ENCODE measurements at regions not wholly inside any gene's neighbourhood (a gene's known extent, or its start where the extent isn't known, plus 50 kb on each side); places are given as distances from the start of the nearest gene placed in this dataset.

DNA sequence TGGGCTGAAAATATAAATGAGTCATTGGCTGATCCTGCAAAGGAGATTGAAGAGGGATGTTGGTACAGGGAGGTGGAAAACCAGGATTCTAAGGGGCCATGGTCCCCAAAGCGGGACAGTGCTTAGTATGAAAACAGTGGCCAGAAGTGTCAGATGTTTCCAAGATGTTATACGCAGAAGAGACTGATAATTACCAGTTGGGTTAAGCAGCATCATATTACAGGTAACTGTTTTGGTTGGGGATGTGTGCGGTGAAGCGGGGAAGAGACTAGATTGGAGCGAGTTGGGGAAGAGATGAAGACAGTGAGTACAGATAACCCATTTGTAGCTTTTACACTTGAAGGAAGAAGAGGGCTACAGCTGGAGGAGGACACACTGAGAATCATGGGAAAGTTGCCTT is 80.8 kb downstream of the PLEKHG1 start:
- H3K36me3 ChIP-seq = no peaks in the 10 kb centered on the region
- WGBS, 2 donors = 95 to 98% methylated on average over 5 of the region's 5 CpGs
- DNase-seq (no peak), ATAC-seq (ENCODE audit: low FRiP score in 2 of 2) (no peak)
- H3K9me3 ChIP-seq = no peaks in the 10 kb centered on the region
- H3K27me3 ChIP-seq = no peaks in the 10 kb centered on the region
- H3K4me3 ChIP-seq = no peak overlapping the region
- no peak for TF ChIP-seq EP300 (IDR thresholded peaks at IDR 0.05)
- H3K27ac ChIP-seq = no peak overlapping the region
- peaks cover 3 to 17% (median 9%) of the 10 kb centered on the region in 4 donors for H3K4me1 ChIP-seq

GRCh38 chr6:150681578-150682395 is 82.1 kb downstream of the PLEKHG1 start:
- H3K9me3 ChIP-seq = no peaks in the 10 kb centered on the region
- peaks cover 3 to 24% (median 10%) of the 10 kb centered on the region in 4 donors for H3K4me1 ChIP-seq
- peak overlapping the region in 3 of 4 donors; percentile 62 to 80 (median 65) for H3K27ac ChIP-seq
- no peak overlapping the region for H3K4me3 ChIP-seq
- no peaks in the 10 kb centered on the region for H3K27me3 ChIP-seq
- TF ChIP-seq POLR2A (IDR thresholded peaks at IDR 0.05) (no peak), EP300 (IDR thresholded peaks at IDR 0.05) (no peak), CTCF (IDR thresholded peaks at IDR 0.05) (no peak), POLR2AphosphoS5 (IDR thresholded peaks at IDR 0.05) (no peak)
- no peak for DNase-seq
- no peaks in the 10 kb centered on the region for H3K36me3 ChIP-seq
- ATAC-seq (ENCODE audit: low FRiP score in 2 of 2) = no peak
- WGBS, 2 donors = 82 to 88% methylated on average over 10 to 11 of the region's 11 CpGs

DNA sequence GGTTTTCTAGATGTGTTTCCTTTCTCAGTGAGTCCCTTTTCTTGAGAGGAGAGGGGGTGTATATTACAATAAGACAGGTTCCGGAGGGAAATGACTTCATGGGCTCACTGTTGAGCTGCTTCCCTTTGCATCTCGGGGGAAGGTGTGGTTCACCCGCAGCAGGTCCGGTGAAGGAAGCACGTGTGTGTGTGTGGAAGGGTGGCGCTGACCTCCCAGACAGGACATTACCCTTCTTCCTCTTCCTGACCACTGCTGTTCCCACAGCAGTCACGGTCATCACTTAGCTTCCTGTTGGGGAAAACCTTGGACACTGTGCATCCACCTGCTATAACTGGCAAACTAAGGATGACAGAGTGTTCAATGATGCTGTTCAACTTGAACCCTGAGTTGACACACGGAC is 83.6 kb downstream of the PLEKHG1 start:
- Histone ChIP-seq H3K4me3 (peak overlapping the region in 3 of 4 donors; percentile 28 to 41 (median 36)), H3K36me3 (no peaks in the 10 kb centered on the region), H3K4me1 (peaks cover 3 to 32% (median 18%) of the 10 kb centered on the region in 4 donors), H3K27me3 (no peaks in the 10 kb centered on the region), H3K9me3 (no peaks in the 10 kb centered on the region), H3K27ac (peak overlapping the region; percentile 79 to 91 (median 84))
- TF ChIP-seq CTCF (IDR thresholded peaks at IDR 0.05) = no peak
- peak; percentile 91 to 98 for TF ChIP-seq POLR2AphosphoS5 (IDR thresholded peaks at IDR 0.05)
- TF ChIP-seq POLR2A (IDR thresholded peaks at IDR 0.05) = peak in 1 of 4 donors; percentile 34
- peak; percentile 82 to 98 (median 98) for TF ChIP-seq EP300 (IDR thresholded peaks at IDR 0.05)
- DNase-seq (peak in 1 of 2 donors; percentile 66), ATAC-seq (ENCODE audit: low FRiP score in 2 of 2) (peak in 1 of 2 donors; percentile 81)
- 50 to 53% methylated on average over 7 to 8 of the region's 8 CpGs for WGBS, 2 donors

GRCh38 chr6:150684161-150684560 is 84.5 kb downstream of the PLEKHG1 start:
- Histone ChIP-seq H3K9me3 (no peaks in the 10 kb centered on the region), H3K27me3 (no peaks in the 10 kb centered on the region), H3K27ac (peak overlapping the region; percentile 79 to 91 (median 84)), H3K4me3 (peak overlapping the region; percentile 10 to 41 (median 32)), H3K4me1 (peaks cover 3 to 32% (median 19%) of the 10 kb centered on the region in 4 donors), H3K36me3 (no peaks in the 10 kb centered on the region)
- TF ChIP-seq POLR2A (IDR thresholded peaks at IDR 0.05) = no peak
- no peak for TF ChIP-seq EP300 (IDR thresholded peaks at IDR 0.05)
- no peak for TF ChIP-seq CTCF (IDR thresholded peaks at IDR 0.05)
- no peak for TF ChIP-seq POLR2AphosphoS5 (IDR thresholded peaks at IDR 0.05)
- ATAC-seq (ENCODE audit: low FRiP score in 2 of 2) (no peak), DNase-seq (no peak)
- 83% methylated on average over 9 of the region's 9 CpGs for WGBS, 2 donors

DNA sequence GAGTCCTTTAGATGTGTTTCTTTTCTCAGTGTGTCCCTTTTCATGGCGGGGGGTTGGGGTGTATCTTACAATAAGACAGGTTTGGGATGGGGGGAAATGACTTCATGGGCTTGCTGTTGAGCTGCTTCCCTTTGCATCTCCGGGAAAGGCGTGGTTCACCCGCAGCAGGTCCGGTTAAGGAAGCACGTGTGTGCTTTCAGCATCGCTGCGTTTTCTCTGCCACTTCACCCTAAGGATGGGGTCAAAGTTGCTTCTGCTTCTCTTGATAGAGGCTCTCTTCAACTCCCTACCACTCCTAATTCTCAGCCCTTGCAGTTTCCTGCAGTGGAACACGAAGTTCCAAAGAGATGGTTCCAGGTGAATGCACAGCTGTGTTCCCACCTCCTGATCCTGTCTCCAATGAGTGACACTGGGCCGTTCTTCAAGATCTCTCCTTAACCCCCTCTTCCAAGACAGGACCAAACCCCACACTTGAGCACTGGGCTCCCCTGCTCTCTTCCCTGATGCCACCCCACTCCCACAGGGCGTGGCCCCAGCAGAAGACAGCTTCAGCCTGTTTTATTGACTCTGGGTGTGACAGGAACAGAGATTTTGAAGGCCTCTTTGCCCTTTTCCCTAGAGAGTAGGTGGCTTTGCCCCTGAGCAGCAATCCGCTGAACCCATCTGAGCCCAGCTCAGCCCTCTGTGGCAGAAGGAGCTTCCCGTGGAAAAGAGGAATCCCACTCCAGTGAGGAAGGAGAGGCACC is 85.2 kb downstream of the PLEKHG1 start:
- ATAC-seq (ENCODE audit: low FRiP score in 2 of 2) (peak in 1 of 2 donors; percentile 18), DNase-seq (no peak)
- Histone ChIP-seq H3K27me3 (no peaks in the 10 kb centered on the region), H3K27ac (peak overlapping the region; percentile 79 to 91 (median 84)), H3K4me1 (peaks cover 3 to 32% (median 19%) of the 10 kb centered on the region in 4 donors), H3K4me3 (peak overlapping the region in 3 of 4 donors; percentile 28 to 41 (median 36)), H3K9me3 (no peaks in the 10 kb centered on the region), H3K36me3 (no peaks in the 10 kb centered on the region)
- TF ChIP-seq EP300 (IDR thresholded peaks at IDR 0.05) = peak; percentile 55 to 96 (median 96)
- TF ChIP-seq POLR2AphosphoS5 (IDR thresholded peaks at IDR 0.05) = peak; percentile 83 to 91
- TF ChIP-seq CTCF (IDR thresholded peaks at IDR 0.05) = no peak
- peak in 1 of 4 donors; percentile 8 for TF ChIP-seq POLR2A (IDR thresholded peaks at IDR 0.05)
- WGBS, 2 donors = 73 to 74% methylated on average over 13 of the region's 13 CpGs
